T-helper 2 cell (primary cell): ENCODE measurements at regions not wholly inside any gene's neighbourhood (a gene's known extent, or its start where the extent isn't known, plus 50 kb on each side); places are given as distances from the start of the nearest gene placed in this dataset.
A peak's percentile ranks its signal among the peaks of the same experiment; 100 is the strongest.

Source experiments
- DNase-seq, 5 experiments: peaks; one replicate each; pipeline versions ENCODE4 v3.0.0 to v3.0.0-alpha.2; 2012 to 2022

DNA sequence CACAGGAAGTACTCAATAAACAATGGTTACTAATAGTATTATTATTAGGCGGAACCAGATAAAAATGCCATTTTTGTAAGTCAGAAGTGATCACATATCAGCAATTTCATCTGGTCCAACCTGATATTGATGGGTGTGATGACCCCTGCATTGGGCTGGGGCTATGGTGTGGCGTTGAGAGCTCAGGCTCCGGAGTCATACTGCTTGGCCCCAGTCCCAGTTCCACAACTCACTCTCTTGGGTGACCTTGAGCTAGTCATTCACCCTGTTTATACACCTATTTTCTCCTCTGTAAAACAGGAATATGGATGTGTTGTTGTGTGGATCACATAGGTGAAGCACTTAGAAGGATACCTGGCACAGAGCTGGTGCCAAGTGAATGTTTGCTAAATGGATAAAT, 229.4 kb upstream of the POU3F1 start:
- DNase-seq, result no peak

DNA sequence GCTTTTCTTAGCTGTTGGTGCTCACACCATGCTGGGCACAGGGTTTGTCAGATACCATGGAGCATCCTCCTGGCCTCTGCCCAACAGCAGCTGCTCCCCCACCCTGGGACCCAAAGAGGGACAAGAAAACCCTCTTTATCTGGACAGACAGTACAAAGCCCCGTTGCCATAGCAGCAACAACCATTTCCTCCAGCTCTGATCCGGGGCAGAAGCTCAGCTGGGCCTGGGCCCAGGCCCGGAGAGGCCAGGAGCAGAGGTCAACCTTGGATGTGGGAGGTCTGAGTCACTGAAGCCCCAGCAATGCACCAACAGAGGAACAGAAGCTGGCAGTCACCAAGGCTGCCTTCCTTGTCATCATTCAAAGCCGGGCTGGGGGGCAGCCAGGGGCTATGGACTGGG, 228.4 kb upstream of the POU3F1 start:
- DNase-seq, result no peak

DNA sequence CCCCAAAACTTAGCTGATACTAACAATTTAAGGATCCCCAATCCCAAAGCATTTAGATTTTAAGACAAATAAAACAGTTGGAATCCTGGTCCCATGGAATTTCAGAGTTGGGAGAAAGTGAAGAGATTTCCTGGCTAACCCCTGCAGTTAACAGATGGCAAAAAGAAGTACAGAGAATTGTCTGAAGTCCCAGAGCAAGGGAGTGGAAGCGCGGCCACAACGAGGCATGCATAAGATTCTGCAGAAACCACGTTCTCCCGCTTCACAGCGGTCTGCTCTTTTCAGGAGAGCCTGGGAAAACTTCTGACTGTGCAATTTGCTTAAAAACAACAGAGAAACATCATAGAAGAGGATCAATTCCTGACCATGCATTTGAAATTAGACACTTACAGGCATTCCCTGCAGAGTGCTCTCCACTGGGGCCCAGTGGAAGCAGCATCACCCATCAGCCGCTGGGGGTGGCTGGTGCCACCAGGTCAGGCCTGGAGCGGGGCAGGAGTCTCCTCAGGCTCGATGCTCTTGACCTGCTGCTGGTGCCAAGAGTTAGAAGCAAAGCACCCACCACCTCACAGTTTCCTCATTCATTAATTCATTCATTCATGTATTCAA, 226.7 kb upstream of the POU3F1 start:
- DNase-seq, result no peak

DNA sequence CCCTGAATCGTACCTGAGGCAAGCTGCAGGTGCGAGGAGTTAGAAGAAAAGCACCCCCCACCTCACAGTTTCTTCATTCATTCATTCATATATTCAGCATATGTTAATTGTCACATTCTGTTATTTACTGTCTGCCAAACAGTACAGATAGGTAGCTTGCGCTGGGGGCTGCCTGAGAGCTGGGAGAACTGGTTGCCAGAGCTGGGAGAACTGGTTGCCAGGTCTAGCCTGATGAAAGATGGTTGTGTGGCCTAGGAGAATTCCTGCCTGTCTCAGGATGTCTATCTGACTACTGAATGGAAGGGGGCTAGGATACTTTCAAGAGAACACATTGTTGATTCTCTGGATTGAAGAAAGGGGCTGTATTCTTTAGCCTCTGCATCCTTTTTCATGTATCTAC, 225.9 kb upstream of the POU3F1 start:
- no peak for DNase-seq

DNA sequence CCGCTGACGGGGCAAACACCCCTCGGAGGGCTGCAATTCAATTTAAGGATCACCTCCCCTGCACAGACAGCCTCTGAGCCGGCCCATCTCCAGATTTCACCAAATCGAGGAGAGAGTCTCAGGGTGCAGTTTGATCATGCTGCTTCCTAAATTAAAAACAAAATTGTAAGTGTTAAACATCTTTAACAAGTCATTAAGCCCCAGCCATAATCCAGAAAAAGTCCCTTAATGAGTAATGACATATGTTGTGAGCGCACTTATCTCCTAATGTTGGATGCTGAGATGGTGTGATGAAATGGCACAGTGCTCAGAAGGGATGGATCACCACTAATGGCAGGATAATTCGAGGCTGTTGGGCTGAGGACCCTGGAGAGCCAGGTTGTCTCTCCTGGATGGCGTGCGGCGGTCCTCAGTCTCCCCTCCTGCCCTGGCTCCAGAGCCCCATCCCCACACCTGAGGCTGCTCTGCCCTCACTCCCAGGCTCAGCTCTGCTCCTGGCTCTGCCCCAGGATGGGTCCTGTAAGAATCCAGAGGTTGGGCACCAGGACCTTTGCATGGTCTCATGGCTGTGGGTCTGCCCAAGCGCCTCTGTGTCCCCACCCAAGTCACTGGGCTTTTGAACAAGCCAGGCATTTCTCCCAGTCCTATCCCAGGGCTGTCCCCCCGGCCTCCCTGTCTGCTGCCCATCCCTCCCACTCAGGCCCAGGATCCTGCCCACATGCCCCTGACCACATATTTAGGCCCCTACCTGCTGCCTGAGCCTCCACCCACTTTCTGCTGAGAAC, 224.4 kb upstream of the POU3F1 start:
- DNase-seq, result no peak

DNA sequence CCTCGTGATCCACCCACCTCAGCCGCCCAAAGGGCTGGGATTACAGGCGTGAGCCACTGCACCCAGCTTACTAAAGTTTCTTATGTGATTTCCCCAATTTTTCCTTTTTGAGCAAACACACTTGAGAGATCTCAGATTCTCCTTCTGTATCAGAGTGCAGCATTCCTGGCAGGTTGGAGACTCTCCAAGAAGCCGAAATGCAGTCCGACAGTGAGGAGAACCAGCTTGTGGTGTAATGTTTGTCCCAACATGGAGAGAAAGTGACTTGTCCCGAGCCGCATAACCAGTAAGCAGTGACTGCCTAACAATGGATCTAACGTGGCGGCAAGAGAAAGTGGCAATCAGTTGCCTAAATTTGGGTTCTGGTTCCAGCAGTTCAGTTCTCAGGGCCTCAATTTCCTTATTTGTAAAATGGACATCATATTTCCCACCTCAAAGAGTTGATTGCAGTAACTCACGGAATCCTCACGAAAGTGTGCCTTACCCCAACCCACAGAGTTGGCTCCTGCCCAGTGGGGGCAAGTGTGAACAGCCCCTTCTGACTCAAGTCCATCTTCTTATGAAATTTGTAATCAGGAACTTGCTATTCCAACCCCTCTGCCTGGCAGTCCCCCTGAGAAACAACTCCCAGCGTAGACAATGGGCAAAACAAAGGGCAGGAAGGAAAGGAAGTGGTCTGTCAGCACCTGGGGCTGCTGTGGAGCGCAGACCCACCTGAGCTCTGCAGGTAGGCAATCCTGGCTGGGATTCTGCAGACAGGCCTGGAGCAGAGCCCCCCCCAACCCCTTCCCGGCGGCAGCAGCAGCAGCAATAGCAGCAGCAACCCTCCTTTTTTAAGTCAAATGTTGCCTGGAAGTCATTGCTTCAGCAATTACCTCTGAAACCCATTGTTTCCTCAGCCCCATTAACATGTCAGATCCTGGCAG, 223.6 kb upstream of the POU3F1 start:
- DNase-seq, result no peak

DNA sequence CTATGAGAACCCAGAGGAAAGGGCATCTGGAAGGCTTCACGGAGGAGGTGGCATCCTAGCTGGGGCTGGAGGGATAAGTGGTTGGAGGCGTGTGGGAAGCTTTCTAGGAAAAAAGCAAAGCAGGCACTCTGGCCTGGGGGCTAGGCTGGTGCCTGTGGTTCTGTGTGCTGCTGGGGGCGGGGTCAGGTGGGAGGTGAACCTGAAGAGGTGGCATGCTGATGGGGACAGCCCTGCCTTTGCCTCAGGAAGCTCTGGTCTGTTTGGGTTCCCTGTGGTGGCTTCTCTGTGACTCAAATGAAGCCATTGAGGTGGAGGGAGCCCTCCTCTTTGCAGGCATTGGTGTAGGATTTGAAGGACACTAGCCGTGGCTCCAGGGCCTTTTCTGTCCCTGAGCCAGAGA, 221.6 kb upstream of the POU3F1 start:
- no peak for DNase-seq

DNA sequence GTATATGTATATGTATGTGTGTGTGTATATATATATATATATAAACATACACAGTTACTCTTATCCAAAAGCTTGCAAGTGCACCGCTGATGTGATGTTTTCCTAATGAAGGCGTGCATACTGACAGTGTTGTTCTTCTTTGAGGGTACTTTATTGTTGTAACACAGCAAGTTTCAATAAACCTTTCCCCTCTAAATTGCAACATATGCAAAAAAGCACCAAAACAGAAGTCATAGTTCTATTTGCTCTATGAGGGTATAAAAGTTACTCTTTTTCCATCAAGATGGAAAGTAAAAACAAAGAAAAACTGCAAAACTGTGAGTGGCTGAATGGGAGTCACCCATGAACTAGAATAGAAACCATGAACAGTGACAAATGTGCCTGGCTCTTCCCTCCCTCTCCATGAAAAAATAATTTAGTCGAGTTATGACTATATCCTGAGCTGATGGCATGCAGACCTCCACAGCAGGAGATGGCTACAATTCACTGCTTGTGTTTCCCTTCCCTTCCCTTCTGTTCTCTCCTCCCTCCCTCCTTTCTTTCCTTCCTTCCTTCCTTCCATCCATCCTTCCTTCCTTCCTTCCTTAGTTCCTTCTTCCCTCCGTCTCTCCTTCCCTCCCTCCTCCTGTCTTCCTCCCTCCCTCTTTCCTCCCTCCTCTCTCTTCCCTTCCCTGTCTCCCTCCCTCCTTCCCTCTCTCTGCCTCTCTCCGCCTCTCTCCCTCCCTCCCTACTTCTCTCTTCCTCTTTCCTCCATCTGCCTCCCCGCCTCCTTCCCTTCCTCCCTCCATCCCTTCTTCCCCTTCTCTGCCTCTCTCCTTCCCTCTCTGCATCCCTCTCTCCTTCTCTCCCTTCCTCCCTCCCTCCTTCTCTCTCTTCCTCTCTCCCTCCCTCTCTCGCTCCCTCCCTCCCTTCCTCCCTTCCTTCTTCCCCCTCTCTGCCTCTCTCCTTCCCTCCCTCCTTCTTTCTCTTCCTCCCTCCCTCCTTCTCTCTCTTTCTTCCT, 220.7 kb upstream of the POU3F1 start:
- DNase-seq, result no peak

DNA sequence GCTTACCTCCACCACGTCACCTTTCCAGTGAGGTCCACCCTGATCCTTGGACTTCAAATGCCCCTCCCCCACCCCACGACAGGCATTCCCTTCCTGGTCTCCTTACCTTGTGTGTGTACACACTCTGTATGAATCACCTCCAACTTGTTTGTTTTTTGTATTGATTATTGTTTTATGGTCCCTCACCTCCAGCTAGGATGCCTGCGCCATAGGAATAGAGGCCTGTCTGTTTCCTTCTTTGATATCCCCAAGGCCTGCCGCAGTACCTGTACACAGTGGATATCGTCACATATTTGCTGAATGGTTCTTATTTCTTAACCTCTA, 219.6 kb upstream of the POU3F1 start:
- no peak for DNase-seq

DNA sequence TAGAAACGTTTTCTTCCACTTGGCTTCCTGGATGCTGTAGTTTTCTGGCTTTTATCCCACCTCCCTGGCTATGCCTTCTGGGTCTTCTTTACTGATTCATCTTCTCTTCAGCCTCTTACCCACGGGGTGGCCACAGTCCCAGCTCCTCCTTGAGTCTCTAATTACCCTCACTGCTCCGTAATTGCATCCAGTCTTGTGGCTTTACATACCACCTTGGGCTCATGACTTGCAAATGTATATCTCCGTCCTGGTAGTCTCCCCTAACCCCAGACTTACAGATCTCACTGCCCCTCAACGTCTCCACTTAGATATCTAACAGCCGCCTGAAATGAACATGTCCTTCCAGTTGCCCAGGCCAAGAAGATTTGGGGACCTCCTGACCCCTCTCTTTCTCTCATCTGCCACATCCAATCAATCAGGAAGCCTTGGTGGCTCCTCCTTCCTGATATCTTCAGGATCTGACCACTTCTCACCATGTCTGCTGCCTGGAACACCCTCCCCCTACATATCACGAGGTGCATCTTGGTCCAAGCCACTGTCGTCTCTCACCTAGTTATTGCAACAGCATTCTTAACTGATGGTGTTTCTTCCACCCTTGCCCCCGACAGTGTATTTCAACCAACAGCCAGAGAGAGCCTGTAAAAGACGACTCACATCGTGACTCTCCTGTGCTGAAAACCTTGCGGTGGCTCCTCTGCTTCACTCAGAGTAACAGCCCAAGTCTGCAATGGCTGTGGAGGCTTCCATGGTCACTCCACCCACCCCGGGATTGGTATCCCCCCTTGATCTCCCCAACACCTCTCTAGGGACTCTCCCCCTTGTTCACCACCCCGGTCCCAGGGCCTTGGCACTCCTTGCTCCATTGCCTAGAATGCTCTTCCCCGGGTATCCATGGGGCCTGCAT, 219.0 kb upstream of the POU3F1 start:
- DNase-seq, result peak in 1 of 5 experiments; percentile 3

DNA sequence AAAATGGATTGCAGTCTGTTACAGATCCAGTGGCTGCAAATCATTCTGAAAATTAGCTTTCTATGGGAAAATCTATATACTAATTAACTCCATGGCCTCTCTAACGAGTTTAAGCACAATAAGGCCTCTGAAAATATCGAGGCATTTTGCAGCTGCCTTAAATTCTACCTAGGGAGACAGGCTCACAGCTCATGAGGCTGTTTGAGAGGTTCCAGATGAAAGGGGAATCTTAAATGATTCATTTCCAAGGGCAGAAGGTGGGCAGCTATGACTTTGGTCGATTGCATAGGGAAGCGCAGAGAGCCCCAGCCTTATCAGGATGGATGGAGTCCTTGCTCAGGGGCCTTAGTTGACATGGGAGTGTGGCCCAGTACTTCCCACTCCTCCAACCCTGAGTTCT, 216.8 kb upstream of the POU3F1 start:
- no peak for DNase-seq

DNA sequence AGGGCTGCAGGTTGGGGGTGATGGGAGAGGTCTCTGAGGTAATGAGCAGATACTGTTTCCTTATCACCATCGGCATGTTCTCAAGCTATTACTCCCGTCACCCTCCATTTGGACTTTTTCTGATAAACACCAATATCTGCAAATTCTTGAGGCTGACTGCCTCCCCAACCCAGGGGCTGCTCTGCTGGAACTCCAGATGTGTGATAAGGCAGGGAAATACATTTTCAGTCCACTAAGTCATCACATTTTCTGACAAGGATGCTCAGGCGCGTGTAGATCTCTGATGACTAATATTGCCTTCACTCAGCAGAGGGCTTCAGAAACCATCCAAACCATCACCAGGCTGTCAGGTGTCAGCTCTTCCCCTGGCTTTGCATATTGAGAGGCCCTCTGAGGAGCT, 215.0 kb upstream of the POU3F1 start:
- no peak for DNase-seq

DNA sequence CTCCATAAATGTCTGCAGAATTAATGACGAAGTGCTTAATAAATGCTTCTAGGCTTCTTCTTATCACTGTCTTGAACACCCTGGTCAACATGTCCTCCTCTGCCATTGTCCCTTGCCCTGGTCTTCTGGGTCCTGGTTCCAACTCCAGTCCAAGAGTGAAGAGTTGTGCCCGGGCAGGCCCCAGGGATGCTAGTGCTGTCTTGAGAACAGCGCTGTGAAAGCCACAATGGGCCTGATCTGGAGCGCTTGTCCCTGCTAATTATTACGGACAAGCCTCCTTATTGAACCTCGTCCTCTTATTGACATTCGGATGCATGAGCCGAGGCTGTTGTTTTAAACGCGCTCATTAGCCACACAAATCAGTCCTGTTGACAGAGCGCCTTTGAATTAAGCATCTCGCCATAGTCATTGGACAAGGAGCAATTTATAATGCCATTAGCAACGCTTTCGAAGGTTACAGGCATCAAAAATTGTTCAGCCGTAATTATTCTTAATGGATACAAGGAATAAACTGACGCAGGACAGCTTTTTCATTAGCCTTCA, 211.6 kb upstream of the POU3F1 start:
- no peak for DNase-seq

DNA sequence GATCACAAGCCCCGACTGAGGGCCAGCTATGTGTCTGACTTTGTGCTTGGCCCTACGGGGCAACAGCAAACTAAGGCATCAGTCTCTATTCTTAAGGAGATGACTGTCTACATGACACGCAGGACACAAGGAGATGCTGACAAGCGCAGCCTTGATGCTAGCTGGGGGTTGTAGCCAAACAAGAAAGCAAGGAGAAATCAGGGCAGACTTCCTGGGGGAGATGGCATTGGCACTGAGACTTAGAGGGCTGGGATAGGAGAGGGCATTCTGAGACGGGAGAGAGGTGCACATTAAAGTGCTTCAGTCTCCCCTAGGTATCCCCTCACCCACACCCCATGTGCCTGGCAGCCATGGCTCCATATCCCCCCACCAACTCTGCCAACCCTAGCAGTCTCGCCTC, 210.8 kb upstream of the POU3F1 start:
- no peak for DNase-seq

DNA sequence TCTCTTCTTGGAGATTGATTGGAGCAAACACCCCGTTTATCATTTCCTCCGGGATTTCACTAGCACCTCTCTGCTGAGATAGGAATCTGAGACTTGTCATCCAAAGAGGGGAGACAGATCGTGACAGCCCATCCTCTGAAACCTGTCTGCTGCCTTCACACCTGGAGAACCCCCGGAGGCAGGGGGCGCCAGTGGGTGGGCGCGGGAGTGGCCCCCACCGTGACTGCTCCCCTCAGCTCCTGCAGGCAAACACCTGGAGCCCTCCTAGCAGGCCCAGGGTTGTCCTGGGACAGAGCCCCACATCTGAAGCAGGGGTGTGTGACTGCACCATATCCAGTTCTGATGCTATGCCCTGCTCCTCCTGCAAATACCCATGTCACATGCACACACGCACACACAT, 209.5 kb upstream of the POU3F1 start:
- no peak for DNase-seq

DNA sequence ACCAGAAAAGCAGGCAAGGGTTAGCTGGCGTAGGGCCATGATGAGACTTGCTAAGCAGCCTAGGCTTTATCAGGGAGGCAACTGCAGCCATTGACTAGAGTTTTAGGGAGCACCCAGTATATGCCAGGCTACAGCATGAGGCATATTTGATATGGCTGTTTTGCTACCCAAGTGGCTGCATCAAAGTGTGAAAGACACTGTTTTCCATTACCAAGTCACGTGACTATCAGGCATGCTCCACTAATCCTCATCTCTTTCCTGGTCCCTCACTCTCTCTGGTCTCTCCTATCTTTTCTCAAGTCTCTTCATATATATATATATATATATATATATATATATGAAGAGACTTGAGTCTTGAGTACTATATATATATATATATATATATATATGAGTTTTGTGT, 206.7 kb upstream of the POU3F1 start:
- no peak for DNase-seq

DNA sequence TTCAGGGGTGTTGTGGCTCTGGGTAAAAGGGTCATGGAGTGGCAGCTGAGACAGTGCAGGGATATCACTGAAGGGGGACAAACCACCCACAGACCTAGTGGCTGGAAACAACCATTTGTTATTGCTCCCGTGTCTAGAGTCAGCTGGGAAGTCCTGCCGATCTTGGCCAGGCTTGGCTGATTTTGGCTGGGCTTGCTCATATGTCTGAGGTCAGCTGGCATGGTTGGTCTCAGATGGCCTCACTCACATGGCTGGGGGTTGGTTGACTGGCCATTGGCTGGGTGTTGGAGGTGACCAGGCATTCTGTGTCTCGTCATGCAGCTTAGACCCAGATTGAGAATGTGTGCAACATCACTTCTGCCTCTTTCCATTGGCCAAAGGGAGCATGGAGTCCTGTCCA, 203.8 kb upstream of the POU3F1 start:
- no peak for DNase-seq

DNA sequence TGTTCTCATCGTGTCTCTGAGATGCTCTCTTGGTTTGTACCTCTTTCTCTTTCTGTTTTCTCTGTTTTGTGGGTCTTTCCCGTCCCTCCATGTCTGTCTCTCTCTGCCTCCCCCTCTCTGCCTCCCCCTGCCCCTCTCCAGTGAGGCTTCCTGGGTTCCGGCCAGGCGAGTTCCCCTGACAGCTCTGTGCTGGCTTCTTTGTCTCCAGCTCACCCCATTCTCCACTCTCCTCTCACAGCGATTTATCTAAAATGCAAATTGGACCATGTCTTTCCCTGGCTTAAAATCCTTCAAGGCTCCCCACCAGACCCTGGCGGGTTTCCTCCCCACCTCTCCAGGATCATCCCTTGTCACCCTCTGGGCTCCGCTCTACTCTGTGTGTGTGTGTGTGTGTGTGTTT, 202.4 kb upstream of the POU3F1 start:
- DNase-seq, result no peak

DNA sequence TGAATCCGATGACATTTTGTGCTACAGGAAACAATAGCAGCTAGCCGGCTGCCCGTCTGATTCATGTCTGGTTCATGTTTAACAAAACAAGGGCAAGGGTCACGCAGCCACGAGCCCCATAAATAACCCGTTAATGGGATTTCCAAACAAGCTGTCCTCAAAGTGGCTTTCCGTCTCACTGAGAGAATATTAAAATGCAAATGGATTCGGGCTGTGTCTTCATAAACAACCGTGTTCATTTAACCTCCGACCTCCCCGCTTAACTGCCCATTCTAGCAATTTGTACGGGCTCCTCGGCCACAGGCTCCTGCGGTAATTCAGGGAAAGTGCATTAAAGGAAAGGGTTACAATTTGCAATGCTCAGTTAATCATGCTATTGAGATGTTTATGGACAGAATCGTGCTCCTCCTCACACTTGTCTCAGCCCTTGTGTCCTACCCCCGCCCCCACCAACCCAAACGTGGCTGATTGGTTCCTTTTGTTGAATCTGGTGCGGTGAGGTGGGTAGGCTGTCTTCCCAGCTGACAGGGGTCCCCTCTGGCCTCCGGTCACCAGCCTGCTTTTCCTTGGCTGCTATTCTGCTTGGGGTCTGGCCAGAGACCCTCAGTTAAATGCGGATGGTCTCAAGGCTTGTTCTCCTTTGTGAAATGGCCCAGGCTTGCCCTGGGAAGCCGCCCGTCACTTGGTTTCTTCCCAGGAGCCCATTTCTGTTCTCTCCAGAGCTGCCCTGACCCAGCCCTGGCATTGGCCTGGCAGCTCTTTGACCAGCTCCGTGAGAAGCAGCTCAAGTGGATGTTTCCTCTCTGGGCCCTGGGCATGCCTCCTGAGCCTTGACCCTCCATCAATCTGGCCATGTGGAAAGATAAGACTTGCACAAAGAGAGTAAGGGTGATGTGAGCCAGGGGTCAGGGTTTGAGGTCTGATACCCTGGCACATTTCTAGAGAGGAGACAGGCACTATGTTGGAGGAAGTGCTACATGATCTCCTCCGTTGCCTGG, 200.7 kb upstream of the POU3F1 start:
- DNase-seq, result no peak
